ENCODE measurements at regions not wholly inside any gene's neighbourhood (a gene's known extent, or its start where the extent isn't known, plus 50 kb on each side); places are given as distances from the start of the nearest gene placed in this dataset.

DNA sequence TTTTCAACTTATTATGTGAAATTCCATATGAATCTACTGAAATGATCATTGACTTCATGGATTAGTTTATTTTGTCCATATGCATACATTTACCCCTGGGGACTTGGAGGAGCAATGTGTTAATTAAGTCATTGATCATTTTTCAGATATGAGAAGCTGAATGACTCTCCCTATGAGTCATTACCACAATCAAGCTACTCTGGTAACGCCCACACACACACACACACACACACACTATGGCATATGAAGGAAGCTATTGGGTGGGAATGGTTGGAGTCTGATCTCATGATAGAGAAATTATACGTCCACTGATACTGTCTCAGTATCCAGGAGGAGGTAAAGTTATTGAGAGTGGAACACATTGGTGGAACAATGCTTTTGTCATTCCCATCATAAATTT, 528.9 kb downstream of the AGTPBP1 start:
- TF ChIP-seq, protein P1, sequence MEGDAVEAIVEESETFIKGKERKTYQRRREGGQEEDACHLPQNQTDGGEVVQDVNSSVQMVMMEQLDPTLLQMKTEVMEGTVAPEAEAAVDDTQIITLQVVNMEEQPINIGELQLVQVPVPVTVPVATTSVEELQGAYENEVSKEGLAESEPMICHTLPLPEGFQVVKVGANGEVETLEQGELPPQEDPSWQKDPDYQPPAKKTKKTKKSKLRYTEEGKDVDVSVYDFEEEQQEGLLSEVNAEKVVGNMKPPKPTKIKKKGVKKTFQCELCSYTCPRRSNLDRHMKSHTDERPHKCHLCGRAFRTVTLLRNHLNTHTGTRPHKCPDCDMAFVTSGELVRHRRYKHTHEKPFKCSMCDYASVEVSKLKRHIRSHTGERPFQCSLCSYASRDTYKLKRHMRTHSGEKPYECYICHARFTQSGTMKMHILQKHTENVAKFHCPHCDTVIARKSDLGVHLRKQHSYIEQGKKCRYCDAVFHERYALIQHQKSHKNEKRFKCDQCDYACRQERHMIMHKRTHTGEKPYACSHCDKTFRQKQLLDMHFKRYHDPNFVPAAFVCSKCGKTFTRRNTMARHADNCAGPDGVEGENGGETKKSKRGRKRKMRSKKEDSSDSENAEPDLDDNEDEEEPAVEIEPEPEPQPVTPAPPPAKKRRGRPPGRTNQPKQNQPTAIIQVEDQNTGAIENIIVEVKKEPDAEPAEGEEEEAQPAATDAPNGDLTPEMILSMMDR (conservative IDR thresholded peaks at IDR 0.05; ENCODE audit: low read length) = no peak
- no peak for TF ChIP-seq EZH2phosphoT487 (IDR thresholded peaks at IDR 0.05; ENCODE audit: borderline replicate concordance)

All from Loucy (cell line).